ENCODE measurements at regions not wholly inside any gene's neighbourhood (a gene's known extent, or its start where the extent isn't known, plus 50 kb on each side); places are given as distances from the start of the nearest gene placed in this dataset.

DNA sequence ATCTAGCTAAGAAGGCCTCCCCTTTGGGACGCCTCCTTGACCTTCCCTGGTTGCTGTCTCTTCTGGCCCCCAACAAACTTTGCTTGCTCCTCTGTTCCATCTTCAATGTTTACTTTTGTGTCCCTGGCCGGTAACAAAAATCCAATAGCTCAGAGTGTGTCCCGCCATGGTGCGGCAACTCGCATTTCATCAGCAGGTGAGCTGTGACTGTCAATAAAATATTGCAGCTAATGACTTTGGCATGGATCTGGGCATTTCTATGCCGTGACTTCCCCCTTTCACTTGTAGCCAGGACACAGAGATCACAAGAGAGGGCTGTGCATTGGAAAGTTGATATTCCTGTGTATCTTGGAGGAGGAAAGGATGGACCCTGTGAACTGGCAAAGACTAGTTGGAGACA lies 317.6 kb downstream of the RPS24 start:
- Histone ChIP-seq H3K9me3 (ENCODE audit: control insufficient read depth in 1 of 2, low read length in 2 of 2) (no peaks in the 10 kb centered on the region), H3K4me3 (ENCODE audit: low read depth in 1 of 2, low read length in 2 of 2) (no peak overlapping the region), H3K27ac (ENCODE audit: low read depth, low read length) (no peak overlapping the region)

DNA sequence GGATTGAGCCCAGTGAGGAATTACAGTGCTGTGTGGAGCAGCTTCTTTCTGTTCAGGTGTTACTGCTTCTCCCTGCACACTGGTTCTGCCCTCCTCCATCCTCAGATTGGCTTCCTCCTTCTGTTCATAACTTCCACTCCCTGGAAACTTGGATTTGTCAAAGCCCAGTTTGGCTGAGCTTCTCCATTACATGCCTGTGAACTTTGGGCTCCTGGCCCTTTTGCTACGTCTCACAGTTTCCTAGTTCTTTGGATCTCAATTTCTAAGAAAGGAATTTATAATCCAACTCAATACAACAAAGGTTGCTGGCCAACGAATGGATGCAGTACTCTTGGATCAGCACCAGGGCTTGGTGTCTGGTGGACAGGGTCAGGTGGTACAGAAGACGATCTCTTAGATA lies 318.1 kb downstream of the RPS24 start:
- Histone ChIP-seq H3K4me1 (ENCODE audit: control insufficient read depth in 1 of 2, insufficient read depth in 2 of 2, low read length in 2 of 2) (no peaks in the 10 kb centered on the region), H3K27me3 (ENCODE audit: control insufficient read depth in 1 of 2, insufficient read depth in 2 of 2, low read length in 2 of 2) (peaks cover 0 to 4% of the 10 kb centered on the region in 2 donors), H3K9me3 (ENCODE audit: control insufficient read depth in 1 of 2, low read length in 2 of 2) (no peaks in the 10 kb centered on the region), H3K36me3 (ENCODE audit: control insufficient read depth in 1 of 2, insufficient read depth in 2 of 2, low read length in 2 of 2) (no peaks in the 10 kb centered on the region), H3K4me3 (ENCODE audit: low read depth in 1 of 2, low read length in 2 of 2) (no peak overlapping the region), H3K9ac (ENCODE audit: low read depth in 1 of 2, low read length in 2 of 2) (no peak overlapping the region), H3K27ac (ENCODE audit: low read depth, low read length) (no peak overlapping the region)

More for the DNA sequence above, 317.6 kb downstream of the RPS24 start:
- no peaks in the 10 kb centered on the region for H3K36me3 ChIP-seq (ENCODE audit: control insufficient read depth in 1 of 2, insufficient read depth in 2 of 2, low read length in 2 of 2)
- H3K27me3 ChIP-seq (ENCODE audit: control insufficient read depth in 1 of 2, insufficient read depth in 2 of 2, low read length in 2 of 2), result peaks cover 0 to 4% of the 10 kb centered on the region in 2 donors
- no peaks in the 10 kb centered on the region for H3K4me1 ChIP-seq (ENCODE audit: control insufficient read depth in 1 of 2, insufficient read depth in 2 of 2, low read length in 2 of 2)
- H3K9ac ChIP-seq (ENCODE audit: low read depth in 1 of 2, low read length in 2 of 2), result no peak overlapping the region

DNA sequence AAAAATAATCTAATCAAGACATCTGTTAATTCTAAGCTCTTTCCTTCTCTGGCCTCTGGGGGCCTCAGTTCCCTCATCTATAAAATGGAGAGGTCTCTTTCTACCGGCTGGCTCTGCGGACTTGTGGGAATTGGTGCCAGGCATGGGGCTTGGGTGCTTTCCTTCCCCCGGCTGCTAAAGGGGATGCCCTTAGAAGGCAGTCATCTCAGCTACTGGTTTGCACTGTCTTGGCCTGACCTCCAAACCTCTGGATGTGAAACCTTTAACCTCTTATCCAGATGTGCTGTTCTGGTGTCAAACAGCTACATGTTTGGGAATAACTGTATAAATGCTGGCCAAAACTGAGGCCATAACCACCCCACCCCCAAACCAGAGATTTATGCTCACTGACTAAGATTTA lies 320.0 kb downstream of the RPS24 start:
- Histone ChIP-seq H3K27me3 (ENCODE audit: control insufficient read depth in 1 of 2, insufficient read depth in 2 of 2, low read length in 2 of 2) (peaks cover 0 to 4% of the 10 kb centered on the region in 2 donors), H3K9me3 (ENCODE audit: control insufficient read depth in 1 of 2, low read length in 2 of 2) (no peaks in the 10 kb centered on the region), H3K4me1 (ENCODE audit: control insufficient read depth in 1 of 2, insufficient read depth in 2 of 2, low read length in 2 of 2) (no peaks in the 10 kb centered on the region), H3K36me3 (ENCODE audit: control insufficient read depth in 1 of 2, insufficient read depth in 2 of 2, low read length in 2 of 2) (no peaks in the 10 kb centered on the region), H3K4me3 (ENCODE audit: low read depth in 1 of 2, low read length in 2 of 2) (no peak overlapping the region), H3K27ac (ENCODE audit: low read depth, low read length) (no peak overlapping the region), H3K9ac (ENCODE audit: low read depth in 1 of 2, low read length in 2 of 2) (no peak overlapping the region)

DNA sequence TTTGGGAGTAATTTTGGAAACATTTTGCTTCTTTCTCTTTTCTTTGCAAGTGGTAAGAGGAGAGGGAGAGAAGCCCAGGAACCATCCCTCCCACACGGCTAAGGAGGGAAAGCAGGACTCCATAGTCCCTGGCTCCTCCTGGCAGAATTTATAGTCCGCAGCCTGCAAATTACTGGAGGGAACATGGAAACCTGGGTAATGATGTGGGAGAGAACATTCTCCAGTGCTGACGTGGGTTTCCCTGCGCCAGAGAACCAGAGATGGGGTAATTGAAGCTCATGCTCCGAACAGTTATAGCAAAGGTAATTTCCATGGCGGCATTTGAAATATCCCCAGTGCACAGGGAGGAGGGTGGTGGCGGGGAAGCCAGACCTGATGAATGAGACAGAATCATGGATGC lies 320.4 kb downstream of the RPS24 start:
- no peak overlapping the region for H3K9ac ChIP-seq (ENCODE audit: low read depth in 1 of 2, low read length in 2 of 2)
- H3K36me3 ChIP-seq (ENCODE audit: control insufficient read depth in 1 of 2, insufficient read depth in 2 of 2, low read length in 2 of 2), result no peaks in the 10 kb centered on the region
- no peak overlapping the region for H3K4me3 ChIP-seq (ENCODE audit: low read depth in 1 of 2, low read length in 2 of 2)
- H3K9me3 ChIP-seq (ENCODE audit: control insufficient read depth in 1 of 2, low read length in 2 of 2), result no peaks in the 10 kb centered on the region
- peaks cover 0 to 4% of the 10 kb centered on the region in 2 donors for H3K27me3 ChIP-seq (ENCODE audit: control insufficient read depth in 1 of 2, insufficient read depth in 2 of 2, low read length in 2 of 2)
- H3K4me1 ChIP-seq (ENCODE audit: control insufficient read depth in 1 of 2, insufficient read depth in 2 of 2, low read length in 2 of 2), result no peaks in the 10 kb centered on the region
- H3K27ac ChIP-seq (ENCODE audit: low read depth, low read length), result no peak overlapping the region

GRCh38 chr10:78356291-78356900 lies 322.7 kb downstream of the RPS24 start:
- no peaks in the 10 kb centered on the region for H3K4me1 ChIP-seq (ENCODE audit: control insufficient read depth in 1 of 2, insufficient read depth in 2 of 2, low read length in 2 of 2)
- no peak overlapping the region for H3K9ac ChIP-seq (ENCODE audit: low read depth in 1 of 2, low read length in 2 of 2)
- H3K27ac ChIP-seq (ENCODE audit: low read depth, low read length), result no peak overlapping the region
- H3K4me3 ChIP-seq (ENCODE audit: low read depth in 1 of 2, low read length in 2 of 2), result no peak overlapping the region
- no peaks in the 10 kb centered on the region for H3K36me3 ChIP-seq (ENCODE audit: control insufficient read depth in 1 of 2, insufficient read depth in 2 of 2, low read length in 2 of 2)
- H3K9me3 ChIP-seq (ENCODE audit: control insufficient read depth in 1 of 2, low read length in 2 of 2), result no peaks in the 10 kb centered on the region
- H3K27me3 ChIP-seq (ENCODE audit: control insufficient read depth in 1 of 2, insufficient read depth in 2 of 2, low read length in 2 of 2), result peaks cover 0 to 4% of the 10 kb centered on the region in 2 donors

DNA sequence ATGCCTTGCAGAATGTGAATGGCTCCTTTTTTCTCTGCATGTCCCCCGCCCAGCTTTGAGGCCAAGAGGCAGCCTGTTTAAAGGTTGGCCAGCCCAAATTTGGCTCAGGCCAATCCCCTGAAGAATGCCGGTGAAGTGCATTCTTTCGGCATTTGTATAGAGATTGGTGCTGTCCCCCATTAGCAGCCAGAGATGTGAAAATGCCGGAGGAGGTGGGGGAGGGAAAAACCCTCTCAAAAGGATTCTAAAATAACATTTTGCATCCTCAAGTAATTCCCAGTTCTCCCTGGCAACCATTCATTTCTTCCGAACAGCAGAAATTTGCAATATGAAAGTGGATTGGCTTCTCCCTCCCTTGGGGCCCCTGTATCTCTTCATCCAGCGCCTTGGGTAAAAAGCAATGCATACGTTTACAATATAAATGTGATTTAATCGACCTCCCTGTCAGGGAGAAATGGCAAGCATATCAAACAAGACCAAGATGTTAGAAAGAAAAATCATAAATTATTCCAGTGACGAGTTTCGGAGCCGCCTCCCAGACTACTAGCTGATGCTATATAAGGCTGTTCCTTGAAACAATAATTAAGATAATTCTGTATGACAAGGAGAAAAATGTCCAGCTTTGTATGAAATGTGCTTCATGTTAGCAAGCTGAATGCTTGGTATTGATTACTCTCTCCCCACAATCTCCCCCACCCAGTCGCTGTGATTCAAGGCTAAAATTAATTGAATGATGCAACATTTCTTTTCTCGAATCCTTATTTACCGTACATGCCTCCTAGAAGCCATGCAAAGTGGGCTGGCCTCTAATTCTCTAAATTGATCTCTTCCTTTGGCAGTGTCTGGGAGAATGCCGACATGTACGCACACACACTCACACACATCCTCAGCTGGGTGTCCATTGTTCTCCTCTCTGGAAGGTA lies 323.7 kb downstream of the RPS24 start:
- Histone ChIP-seq H3K9ac (ENCODE audit: low read depth in 1 of 2, low read length in 2 of 2) (no peak overlapping the region), H3K4me3 (ENCODE audit: low read depth in 1 of 2, low read length in 2 of 2) (no peak overlapping the region), H3K27me3 (ENCODE audit: control insufficient read depth in 1 of 2, insufficient read depth in 2 of 2, low read length in 2 of 2) (peaks cover 0 to 4% of the 10 kb centered on the region in 2 donors), H3K36me3 (ENCODE audit: control insufficient read depth in 1 of 2, insufficient read depth in 2 of 2, low read length in 2 of 2) (no peaks in the 10 kb centered on the region), H3K4me1 (ENCODE audit: control insufficient read depth in 1 of 2, insufficient read depth in 2 of 2, low read length in 2 of 2) (peaks cover 0 to 3% of the 10 kb centered on the region in 2 donors), H3K27ac (ENCODE audit: low read depth, low read length) (no peak overlapping the region), H3K9me3 (ENCODE audit: control insufficient read depth in 1 of 2, low read length in 2 of 2) (no peaks in the 10 kb centered on the region)

GRCh38 chr10:78358351-78358750 lies 324.7 kb downstream of the RPS24 start:
- H3K27me3 ChIP-seq (ENCODE audit: control insufficient read depth in 1 of 2, insufficient read depth in 2 of 2, low read length in 2 of 2), result peaks cover 0 to 4% of the 10 kb centered on the region in 2 donors
- no peak overlapping the region for H3K9ac ChIP-seq (ENCODE audit: low read depth in 1 of 2, low read length in 2 of 2)
- H3K4me1 ChIP-seq (ENCODE audit: control insufficient read depth in 1 of 2, insufficient read depth in 2 of 2, low read length in 2 of 2), result peaks cover 0 to 5% of the 10 kb centered on the region in 2 donors
- no peaks in the 10 kb centered on the region for H3K9me3 ChIP-seq (ENCODE audit: control insufficient read depth in 1 of 2, low read length in 2 of 2)
- no peak overlapping the region for H3K27ac ChIP-seq (ENCODE audit: low read depth, low read length)
- H3K4me3 ChIP-seq (ENCODE audit: low read depth in 1 of 2, low read length in 2 of 2), result no peak overlapping the region
- no peaks in the 10 kb centered on the region for H3K36me3 ChIP-seq (ENCODE audit: control insufficient read depth in 1 of 2, insufficient read depth in 2 of 2, low read length in 2 of 2)

DNA sequence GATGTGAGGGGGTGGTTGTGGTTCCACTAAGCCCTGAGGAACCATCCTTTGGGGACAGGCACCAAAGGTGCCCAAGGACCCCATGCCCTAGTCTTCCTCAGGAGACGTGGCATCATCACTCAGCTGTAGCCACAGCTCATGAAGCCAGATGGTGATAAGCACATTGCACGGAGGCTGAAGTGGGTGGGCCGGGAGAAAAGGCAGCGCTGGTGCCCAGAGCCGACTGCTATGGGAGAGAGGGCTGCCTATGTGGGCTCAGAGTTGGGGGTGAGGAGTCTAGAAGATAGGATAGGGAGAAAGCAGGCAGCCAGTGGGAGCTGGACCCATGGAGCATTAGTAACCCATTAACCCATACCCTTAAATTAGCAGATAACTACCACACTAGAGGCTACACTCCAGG lies 325.3 kb downstream of the RPS24 start:
- no peak overlapping the region for H3K9ac ChIP-seq (ENCODE audit: low read depth in 1 of 2, low read length in 2 of 2)
- peaks cover 0 to 4% of the 10 kb centered on the region in 2 donors for H3K27me3 ChIP-seq (ENCODE audit: control insufficient read depth in 1 of 2, insufficient read depth in 2 of 2, low read length in 2 of 2)
- H3K4me1 ChIP-seq (ENCODE audit: control insufficient read depth in 1 of 2, insufficient read depth in 2 of 2, low read length in 2 of 2), result peaks cover 0 to 5% of the 10 kb centered on the region in 2 donors
- H3K36me3 ChIP-seq (ENCODE audit: control insufficient read depth in 1 of 2, insufficient read depth in 2 of 2, low read length in 2 of 2), result no peaks in the 10 kb centered on the region
- H3K27ac ChIP-seq (ENCODE audit: low read depth, low read length), result no peak overlapping the region
- no peak overlapping the region for H3K4me3 ChIP-seq (ENCODE audit: low read depth in 1 of 2, low read length in 2 of 2)
- H3K9me3 ChIP-seq (ENCODE audit: control insufficient read depth in 1 of 2, low read length in 2 of 2), result no peaks in the 10 kb centered on the region

GRCh38 chr10:78359640-78360091 lies 326.0 kb downstream of the RPS24 start:
- Histone ChIP-seq H3K36me3 (ENCODE audit: control insufficient read depth in 1 of 2, insufficient read depth in 2 of 2, low read length in 2 of 2) (no peaks in the 10 kb centered on the region), H3K27ac (ENCODE audit: low read depth, low read length) (no peak overlapping the region), H3K9ac (ENCODE audit: low read depth in 1 of 2, low read length in 2 of 2) (no peak overlapping the region), H3K9me3 (ENCODE audit: control insufficient read depth in 1 of 2, low read length in 2 of 2) (no peaks in the 10 kb centered on the region), H3K4me3 (ENCODE audit: low read depth in 1 of 2, low read length in 2 of 2) (no peak overlapping the region), H3K4me1 (ENCODE audit: control insufficient read depth in 1 of 2, insufficient read depth in 2 of 2, low read length in 2 of 2) (peaks cover 0 to 5% of the 10 kb centered on the region in 2 donors), H3K27me3 (ENCODE audit: control insufficient read depth in 1 of 2, insufficient read depth in 2 of 2, low read length in 2 of 2) (peaks cover 0 to 4% of the 10 kb centered on the region in 2 donors)

- H3K36me3 ChIP-seq (ENCODE audit: control insufficient read depth in 1 of 2, insufficient read depth in 2 of 2, low read length in 2 of 2), result no peaks in the 10 kb centered on the region
- H3K4me1 ChIP-seq (ENCODE audit: control insufficient read depth in 1 of 2, insufficient read depth in 2 of 2, low read length in 2 of 2), result peaks cover 0 to 5% of the 10 kb centered on the region in 2 donors
- no peak overlapping the region for H3K4me3 ChIP-seq (ENCODE audit: low read depth in 1 of 2, low read length in 2 of 2)
- H3K27me3 ChIP-seq (ENCODE audit: control insufficient read depth in 1 of 2, insufficient read depth in 2 of 2, low read length in 2 of 2), result peaks cover 0 to 4% of the 10 kb centered on the region in 2 donors
- no peak overlapping the region for H3K9ac ChIP-seq (ENCODE audit: low read depth in 1 of 2, low read length in 2 of 2)
- H3K9me3 ChIP-seq (ENCODE audit: control insufficient read depth in 1 of 2, low read length in 2 of 2), result no peaks in the 10 kb centered on the region
- no peak overlapping the region for H3K27ac ChIP-seq (ENCODE audit: low read depth, low read length)
These were observed 326.6 kb downstream of the RPS24 start for GRCh38 chr10:78360284-78360683.
